HCT116 (cell line): ENCODE measurements at regions not wholly inside any gene's neighbourhood (a gene's known extent, or its start where the extent isn't known, plus 50 kb on each side); places are given as distances from the start of the nearest gene placed in this dataset.

ENCODE experiments used
- CEBPB ChIP-seq: IDR thresholded peaks from 2 replicates; pipeline ENCODE4 v1.6.1; 2012; ENCODE audit warnings: low read depth
- CTCF ChIP-seq, 3 experiments: fragments of 200-600 bp in 1 of 3; sonication (generic) in 1 of 3; IDR thresholded peaks in 2 of 3; conservative IDR thresholded peaks in 1 of 3; 2 replicates each; pipeline ENCODE4 v1.5.1; 2012 to 2017; ENCODE audit warnings: low read depth in 2 of 3, low read length in 2 of 3, antibody characterized with exemption in 1 of 3, borderline replicate concordance in 1 of 3, control low read depth in 1 of 3, mild to moderate bottlenecking in 1 of 3, mixed read lengths in 1 of 3, mixed run types in 1 of 3, moderate library complexity in 1 of 3; ENCODE audit not compliant: insufficient read depth in 1 of 3
- EZH2 ChIP-seq: fragments of 200-600 bp; sonication (generic); IDR thresholded peaks from 2 replicates; pipeline ENCODE4 v1.6.1; 2017; ENCODE audit warnings: antibody characterized with exemption, mixed run types
- JUND ChIP-seq: IDR thresholded peaks from 2 replicates; pipeline ENCODE4 v1.6.1; 2012
- TF ChIP-seq, protein P1 (sequence below): IDR thresholded peaks from 2 replicates; pipeline ENCODE4 v1.6.1; 2012
- TF ChIP-seq, protein P2 (sequence below): IDR thresholded peaks from 2 replicates; pipeline ENCODE4 v1.6.1; 2011; ENCODE audit warnings: mild to moderate bottlenecking, low read length, moderate library complexity; ENCODE audit not compliant: insufficient replicate concordance; ENCODE audit errors: extremely low read depth

DNA sequence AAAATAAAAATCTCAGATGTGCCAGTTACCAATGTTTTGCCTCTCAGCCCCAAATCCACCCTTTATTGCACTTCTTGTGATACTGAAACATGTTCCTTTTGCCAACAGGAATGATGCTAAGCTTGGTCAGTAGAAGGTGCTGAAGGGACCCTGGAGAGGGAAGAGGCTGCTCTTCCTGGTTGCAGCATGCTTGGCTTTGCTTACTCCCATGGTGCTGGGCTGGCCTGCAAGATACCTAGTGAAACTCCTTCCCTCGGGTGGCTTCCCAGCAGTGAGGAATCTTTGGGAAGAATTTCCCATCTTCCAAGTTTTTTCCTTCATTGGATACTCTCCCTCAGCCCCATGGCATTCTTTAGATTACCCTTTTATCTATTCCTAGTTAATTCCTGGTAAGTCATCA is 151.8 kb upstream of the TGFBR2 start:
- TF ChIP-seq, protein P1, sequence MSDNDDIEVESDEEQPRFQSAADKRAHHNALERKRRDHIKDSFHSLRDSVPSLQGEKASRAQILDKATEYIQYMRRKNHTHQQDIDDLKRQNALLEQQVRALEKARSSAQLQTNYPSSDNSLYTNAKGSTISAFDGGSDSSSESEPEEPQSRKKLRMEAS: no peak
- TF ChIP-seq CTCF (IDR thresholded peaks at IDR 0.05 in 2 of 3, conservative IDR thresholded peaks at IDR 0.05 in 1 of 3; ENCODE audit: borderline replicate concordance in 1 of 3, insufficient read depth in 1 of 3, low read depth in 2 of 3, low read length in 2 of 3) (no peak), EZH2 (no peak), JUND (no peak), CEBPB (no peak)
- TF ChIP-seq, protein P2, sequence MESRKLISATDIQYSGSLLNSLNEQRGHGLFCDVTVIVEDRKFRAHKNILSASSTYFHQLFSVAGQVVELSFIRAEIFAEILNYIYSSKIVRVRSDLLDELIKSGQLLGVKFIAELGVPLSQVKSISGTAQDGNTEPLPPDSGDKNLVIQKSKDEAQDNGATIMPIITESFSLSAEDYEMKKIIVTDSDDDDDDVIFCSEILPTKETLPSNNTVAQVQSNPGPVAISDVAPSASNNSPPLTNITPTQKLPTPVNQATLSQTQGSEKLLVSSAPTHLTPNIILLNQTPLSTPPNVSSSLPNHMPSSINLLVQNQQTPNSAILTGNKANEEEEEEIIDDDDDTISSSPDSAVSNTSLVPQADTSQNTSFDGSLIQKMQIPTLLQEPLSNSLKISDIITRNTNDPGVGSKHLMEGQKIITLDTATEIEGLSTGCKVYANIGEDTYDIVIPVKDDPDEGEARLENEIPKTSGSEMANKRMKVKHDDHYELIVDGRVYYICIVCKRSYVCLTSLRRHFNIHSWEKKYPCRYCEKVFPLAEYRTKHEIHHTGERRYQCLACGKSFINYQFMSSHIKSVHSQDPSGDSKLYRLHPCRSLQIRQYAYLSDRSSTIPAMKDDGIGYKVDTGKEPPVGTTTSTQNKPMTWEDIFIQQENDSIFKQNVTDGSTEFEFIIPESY: no peak
